Tibial artery (tissue), 4 donors: ENCODE measurements at regions not wholly inside any gene's neighbourhood (a gene's known extent, or its start where the extent isn't known, plus 50 kb on each side); places are given as distances from the start of the nearest gene placed in this dataset.

Experiments
- DNase-seq, 2 donors: peaks; one replicate each; pipeline ENCODE4 v3.0.0-alpha.2; 2019
- H3K27ac ChIP-seq, 2 donors: fragments of 200-600 bp; sonication (generic) in 1 of 2; 1 replicate in 1 of 2; 2 replicates in 1 of 2; pipeline ENCODE4 v1.5.1; 2018 to 2019; ENCODE audit warnings: mild to moderate bottlenecking in 1 of 2
- H3K27me3 ChIP-seq, 2 donors: fragments of 200-600 bp; sonication (generic) in 1 of 2; one replicate each; pipeline versions ENCODE4 v1.5.1 to v1.6.0; 2016 to 2019
- H3K36me3 ChIP-seq, 3 donors: fragments of 200-600 bp; sonication (generic) in 2 of 3; one replicate each; pipeline ENCODE4 v1.5.1; 2016 to 2019; ENCODE audit warnings: mild to moderate bottlenecking in 2 of 3
- H3K4me1 ChIP-seq, 4 donors: fragments of 200-600 bp; sonication (generic) in 2 of 4; 1 replicate in 3 of 4; 2 replicates in 1 of 4; pipeline ENCODE4 v1.5.1; 2016 to 2019
- H3K4me3 ChIP-seq, 2 donors: fragments of 200-600 bp; sonication (generic) in 1 of 2; 1 replicate in 1 of 2; 2 replicates in 1 of 2; pipeline ENCODE4 v1.5.1; 2018 to 2019; ENCODE audit warnings: mild to moderate bottlenecking in 2 of 2
- H3K9me3 ChIP-seq, 3 donors: fragments of 200-600 bp; sonication (generic) in 1 of 3; one replicate each; pipeline ENCODE4 v1.5.1; 2016 to 2019
- CTCF ChIP-seq, 2 experiments: fragments of 200-600 bp in 1 of 2; fragments of 450-650 bp in 1 of 2; IDR thresholded peaks; one replicate each; pipeline ENCODE4 v1.5.1; 2017 to 2019; ENCODE audit warnings: antibody characterized with exemption in 2 of 2, mild to moderate bottlenecking in 1 of 2, moderate library complexity in 1 of 2
- intact Hi-C: fragments of 100-400 bp; cut with DNase I; formaldehyde crosslinking; loops from one replicate; pipeline ENCODE4 v1.15.0; 2023; ENCODE audit warnings: low total_unique reads

- H3K27ac ChIP-seq: no peak overlapping the region
- no peak for DNase-seq
- H3K4me1 ChIP-seq: peaks cover 0 to 50% (median 10%) of the 10 kb centered on the region in 4 donors
- intact Hi-C loops: no loop called here
- no peaks in the 10 kb centered on the region for H3K9me3 ChIP-seq
- no peaks in the 10 kb centered on the region for H3K27me3 ChIP-seq
- no peak overlapping the region for H3K4me3 ChIP-seq
- no peaks in the 10 kb centered on the region for H3K36me3 ChIP-seq
- no peak for TF ChIP-seq CTCF (IDR thresholded peaks at IDR 0.05)
Observed at GRCh38 chr2:67891642-67892041, 171.2 kb downstream of the C1D start.

GRCh38 chr2:67892339-67892846, 170.4 kb downstream of the C1D start:
- Histone ChIP-seq H3K36me3 (no peaks in the 10 kb centered on the region), H3K4me3 (no peak overlapping the region), H3K9me3 (no peaks in the 10 kb centered on the region), H3K27me3 (no peaks in the 10 kb centered on the region), H3K4me1 (peaks cover 0 to 50% (median 10%) of the 10 kb centered on the region in 4 donors), H3K27ac (peak overlapping the region; percentile 64 to 68)
- intact Hi-C loops: no loop called here
- DNase-seq: no peak
- no peak for TF ChIP-seq CTCF (IDR thresholded peaks at IDR 0.05)

GRCh38 chr2:67895227-67895941, 167.4 kb downstream of the C1D start:
- H3K4me3 ChIP-seq: no peak overlapping the region
- H3K27ac ChIP-seq: no peak overlapping the region
- intact Hi-C loops: no loop called here

GRCh38 chr2:67896076-67896475, 166.7 kb downstream of the C1D start:
- Histone ChIP-seq H3K27ac (no peak overlapping the region), H3K4me1 (peaks cover 0 to 31% (median 10%) of the 10 kb centered on the region in 4 donors), H3K27me3 (no peaks in the 10 kb centered on the region), H3K36me3 (no peaks in the 10 kb centered on the region), H3K4me3 (no peak overlapping the region), H3K9me3 (no peaks in the 10 kb centered on the region)
- no peak for TF ChIP-seq CTCF (IDR thresholded peaks at IDR 0.05)
- intact Hi-C loops: no loop called here
- DNase-seq: no peak

More at GRCh38 chr2:67895227-67895941, 167.4 kb downstream of the C1D start:
- no peak for DNase-seq
- H3K4me1 ChIP-seq: peaks cover 0 to 31% (median 10%) of the 10 kb centered on the region in 4 donors
- H3K27me3 ChIP-seq: no peaks in the 10 kb centered on the region
- no peaks in the 10 kb centered on the region for H3K9me3 ChIP-seq
- H3K36me3 ChIP-seq: no peaks in the 10 kb centered on the region
- no peak for TF ChIP-seq CTCF (IDR thresholded peaks at IDR 0.05)

GRCh38 chr2:67896476-67896875, 166.3 kb downstream of the C1D start:
- H3K36me3 ChIP-seq: no peaks in the 10 kb centered on the region
- H3K27ac ChIP-seq: no peak overlapping the region
- H3K4me3 ChIP-seq: no peak overlapping the region
- peaks cover 0 to 30% (median 10%) of the 10 kb centered on the region in 4 donors for H3K4me1 ChIP-seq
- TF ChIP-seq CTCF (IDR thresholded peaks at IDR 0.05): no peak
- H3K27me3 ChIP-seq: no peaks in the 10 kb centered on the region
- DNase-seq: no peak
- no peaks in the 10 kb centered on the region for H3K9me3 ChIP-seq
- intact Hi-C loops: no loop called here
